ENCODE measurements at regions not wholly inside any gene's neighbourhood (a gene's known extent, or its start where the extent isn't known, plus 50 kb on each side); places are given as distances from the start of the nearest gene placed in this dataset.
"Not testable (repeated sequence)": the region's sequence is repeated elsewhere in the genome, so short reads cannot be mapped to it uniquely, and the experiment has no call there.

DNA sequence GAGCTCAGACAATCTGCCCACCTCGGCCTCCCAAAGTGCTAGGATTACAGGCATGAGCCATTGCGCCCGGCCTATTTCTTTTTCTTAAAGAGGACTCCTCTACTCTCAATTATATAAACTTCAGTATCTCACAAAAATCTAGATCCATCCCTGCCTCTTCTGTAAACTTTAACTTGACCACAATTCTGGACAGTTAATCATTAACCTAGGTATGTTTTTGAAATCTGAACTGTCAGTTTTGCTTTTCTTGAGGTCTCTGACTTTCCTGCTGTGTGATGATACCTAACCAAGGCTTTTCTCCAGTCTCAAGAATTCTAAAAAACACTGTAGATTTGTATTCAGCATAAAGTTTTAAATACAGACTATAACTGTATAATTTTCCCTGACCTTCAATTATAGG is 388.2 kb upstream of the SYNCRIP start:
- Histone ChIP-seq H3K4me1 (ENCODE audit: insufficient read depth, low read length, poor library complexity, severe bottlenecking) (no peaks in the 10 kb centered on the region), H3K9me2 (ENCODE audit: insufficient read depth, low read length) (no peaks in the 10 kb centered on the region), H3K79me2 (ENCODE audit: insufficient read depth, low read depth, low read length) (no peaks in the 10 kb centered on the region), H4K20me1 (ENCODE audit: insufficient read depth, low read length) (no peaks in the 10 kb centered on the region), H3K4me3 (ENCODE audit: low read depth, low read length, poor library complexity, severe bottlenecking) (no peak overlapping the region), H3K9me3 (ENCODE audit: low read length) (no peaks in the 10 kb centered on the region), H3K4me2 (ENCODE audit: low read length) (no peak overlapping the region), H3K27ac (ENCODE audit: low read depth, low read length, poor library complexity, severe bottlenecking) (no peak overlapping the region), H2AFZ (ENCODE audit: low read length) (no peak overlapping the region), H3K36me3 (ENCODE audit: insufficient read depth, low read length) (no peaks in the 10 kb centered on the region)
- CTCF ChIA-PET (ENCODE audit: unreplicated experiment), result no interaction called here
- POLR2A ChIA-PET, result no interaction called here
- BruUV-seq (replicated peaks), result no TSS peak
- no peak for TF ChIP-seq EZH2phosphoT487 (IDR thresholded peaks at IDR 0.05; ENCODE audit: borderline replicate concordance, low read depth, low read length)
- TF ChIP-seq, protein P1, sequence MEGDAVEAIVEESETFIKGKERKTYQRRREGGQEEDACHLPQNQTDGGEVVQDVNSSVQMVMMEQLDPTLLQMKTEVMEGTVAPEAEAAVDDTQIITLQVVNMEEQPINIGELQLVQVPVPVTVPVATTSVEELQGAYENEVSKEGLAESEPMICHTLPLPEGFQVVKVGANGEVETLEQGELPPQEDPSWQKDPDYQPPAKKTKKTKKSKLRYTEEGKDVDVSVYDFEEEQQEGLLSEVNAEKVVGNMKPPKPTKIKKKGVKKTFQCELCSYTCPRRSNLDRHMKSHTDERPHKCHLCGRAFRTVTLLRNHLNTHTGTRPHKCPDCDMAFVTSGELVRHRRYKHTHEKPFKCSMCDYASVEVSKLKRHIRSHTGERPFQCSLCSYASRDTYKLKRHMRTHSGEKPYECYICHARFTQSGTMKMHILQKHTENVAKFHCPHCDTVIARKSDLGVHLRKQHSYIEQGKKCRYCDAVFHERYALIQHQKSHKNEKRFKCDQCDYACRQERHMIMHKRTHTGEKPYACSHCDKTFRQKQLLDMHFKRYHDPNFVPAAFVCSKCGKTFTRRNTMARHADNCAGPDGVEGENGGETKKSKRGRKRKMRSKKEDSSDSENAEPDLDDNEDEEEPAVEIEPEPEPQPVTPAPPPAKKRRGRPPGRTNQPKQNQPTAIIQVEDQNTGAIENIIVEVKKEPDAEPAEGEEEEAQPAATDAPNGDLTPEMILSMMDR (conservative IDR thresholded peaks at IDR 0.05; ENCODE audit: low read length), result no peak
- intact Hi-C loops (cut with micrococcal nuclease; ENCODE audit: unreplicated experiment), result no loop called here
- DNase-seq (ENCODE audit: low spot score), result no peak

DNA sequence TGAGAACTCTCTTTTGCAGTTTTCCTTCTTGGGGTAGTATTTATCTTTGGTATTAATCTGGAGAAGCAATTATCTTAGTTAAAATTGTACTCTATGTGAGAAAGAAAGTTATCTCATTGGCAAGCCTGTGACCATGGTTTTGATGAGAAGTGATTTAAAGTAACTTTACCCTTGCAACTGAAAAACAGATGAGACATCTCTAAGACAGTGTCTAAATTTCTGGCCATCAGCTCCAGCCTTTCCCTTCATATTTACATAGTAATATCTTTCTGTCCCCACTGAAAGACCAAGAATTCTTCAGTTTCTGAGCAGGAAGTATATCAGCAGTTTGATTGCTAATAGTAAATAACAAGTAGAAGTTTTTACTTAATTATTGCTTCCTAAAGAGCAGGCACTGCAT is 386.1 kb upstream of the SYNCRIP start:
- no peak overlapping the region for H2AFZ ChIP-seq (ENCODE audit: low read length)
- TF ChIP-seq EZH2phosphoT487 (IDR thresholded peaks at IDR 0.05; ENCODE audit: borderline replicate concordance, low read depth, low read length), result no peak
- TF ChIP-seq, protein P1 (conservative IDR thresholded peaks at IDR 0.05; ENCODE audit: low read length), result no peak
- H3K4me2 ChIP-seq (ENCODE audit: low read length), result no peak overlapping the region
- H3K36me3 ChIP-seq (ENCODE audit: insufficient read depth, low read length), result no peaks in the 10 kb centered on the region
- BruUV-seq (replicated peaks), result no TSS peak
- intact Hi-C loops (cut with micrococcal nuclease; ENCODE audit: unreplicated experiment), result no loop called here
- H3K9me3 ChIP-seq (ENCODE audit: low read length), result no peaks in the 10 kb centered on the region
- H3K27ac ChIP-seq (ENCODE audit: low read depth, low read length, poor library complexity, severe bottlenecking), result no peak overlapping the region
- no peaks in the 10 kb centered on the region for H3K9me2 ChIP-seq (ENCODE audit: insufficient read depth, low read length)
- H3K4me1 ChIP-seq (ENCODE audit: insufficient read depth, low read length, poor library complexity, severe bottlenecking), result no peaks in the 10 kb centered on the region
- H4K20me1 ChIP-seq (ENCODE audit: insufficient read depth, low read length), result no peaks in the 10 kb centered on the region
- no peaks in the 10 kb centered on the region for H3K79me2 ChIP-seq (ENCODE audit: insufficient read depth, low read depth, low read length)
- CTCF ChIA-PET (ENCODE audit: unreplicated experiment), result no interaction called here
- DNase-seq (ENCODE audit: low spot score), result no peak
- POLR2A ChIA-PET, result interaction anchor here (1.2 kb wide), 1 partner anchor 12 kb away, joined by 3 read pairs; no protein-coding TSS in a partner anchor
- no peak overlapping the region for H3K4me3 ChIP-seq (ENCODE audit: low read depth, low read length, poor library complexity, severe bottlenecking)

DNA sequence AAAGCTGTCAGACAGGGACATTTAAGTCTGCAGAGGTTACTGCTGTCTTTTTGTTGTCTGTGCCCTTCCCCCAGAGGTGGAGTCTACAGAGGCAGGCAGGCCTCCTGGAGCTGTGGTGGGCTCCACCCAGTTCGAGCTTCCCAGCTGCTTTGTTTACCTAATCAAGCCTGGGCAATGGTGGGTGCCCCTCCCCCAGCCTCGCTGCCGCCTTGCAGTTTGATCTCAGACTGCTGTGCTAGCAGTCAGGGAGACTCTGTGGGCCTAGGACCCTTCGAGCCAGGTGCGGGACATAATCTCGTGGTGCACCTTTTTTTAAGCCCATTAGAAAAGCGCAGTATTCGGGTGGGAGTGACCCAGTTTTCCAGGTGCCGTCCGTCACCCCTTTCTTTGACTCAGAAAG is 384.2 kb upstream of the SYNCRIP start:
- H3K79me2 ChIP-seq (ENCODE audit: insufficient read depth, low read depth, low read length); POLR2A ChIA-PET; H3K4me3 ChIP-seq (ENCODE audit: low read depth, low read length, poor library complexity, severe bottlenecking); intact Hi-C loops (cut with micrococcal nuclease; ENCODE audit: unreplicated experiment); H2AFZ ChIP-seq (ENCODE audit: low read length); H3K36me3 ChIP-seq (ENCODE audit: insufficient read depth, low read length); BruUV-seq (replicated peaks); H3K4me2 ChIP-seq (ENCODE audit: low read length); H4K20me1 ChIP-seq (ENCODE audit: insufficient read depth, low read length); CTCF ChIA-PET (ENCODE audit: unreplicated experiment); H3K27ac ChIP-seq (ENCODE audit: low read depth, low read length, poor library complexity, severe bottlenecking); H3K9me2 ChIP-seq (ENCODE audit: insufficient read depth, low read length); H3K9me3 ChIP-seq (ENCODE audit: low read length); H3K4me1 ChIP-seq (ENCODE audit: insufficient read depth, low read length, poor library complexity, severe bottlenecking); DNase-seq (ENCODE audit: low spot score): not testable (repeated sequence)

Data from OCI-LY7 (cell line).